Right cardiac atrium (tissue), 5 donors: ENCODE measurements at regions not wholly inside any gene's neighbourhood (a gene's known extent, or its start where the extent isn't known, plus 50 kb on each side); places are given as distances from the start of the nearest gene placed in this dataset.
"Not testable (repeated sequence)": the region's sequence is repeated elsewhere in the genome, so short reads cannot be mapped to it uniquely, and the experiment has no call there.

Source experiments
- ATAC-seq, 2 donors: fragments of 200-7000 bp; cut with Tn5 transposase; one replicate each; pipeline versions ENCODE4 v1.8.0 to v1.9.1; 2020; ENCODE audit warnings: moderate library complexity in 2 of 2, mild to moderate bottlenecking in 1 of 2
- DNase-seq, 3 donors: peaks; one replicate each; pipeline ENCODE4 v3.0.0-alpha.2; 2020
- H3K27ac ChIP-seq: one replicate; pipeline ENCODE4 v1.5.1; 2013; ENCODE audit warnings: mild to moderate bottlenecking, low read length, control low read depth, moderate library complexity
- H3K27me3 ChIP-seq: one replicate; pipeline ENCODE4 v1.6.1; 2013; ENCODE audit not compliant: control insufficient read depth, insufficient read depth
- H3K4me1 ChIP-seq: one replicate; pipeline ENCODE4 v1.6.1; 2013; ENCODE audit warnings: low read length; ENCODE audit not compliant: control insufficient read depth, insufficient read depth
- H3K4me3 ChIP-seq: one replicate; pipeline ENCODE4 v1.5.1; 2013; ENCODE audit warnings: low read length, control low read depth
- H3K9me3 ChIP-seq: one replicate; pipeline ENCODE4 v1.6.1; 2013; ENCODE audit warnings: low read length; ENCODE audit not compliant: control insufficient read depth
- WGBS: extraction: QIAGEN DNeasy Blood & Tissue Kit; methylation state at CpG from one replicate; pipeline ENCODE4 v1.1.7; 2013; 5-methylcytosine and 5-hydroxymethylcytosine counted together
- intact Hi-C, 4 donors: fragments of 100-400 bp; cut with DNase I; formaldehyde crosslinking; loops; one replicate each; pipeline versions ENCODE4 v1.11.0 to v1.14.0; 2022 to 2023
- donor health status: healthy with polysubstance abuse.
- donor health status: DM: no; HTN: yes; CAD: no.
- donor health status: DM: no; HTN: no; CAD: no.
- donor health status: DM: no; HTN: yes; CAD: no; lungs with severe emphysema.
- donor health status: DM: yes; HTN: yes; CAD: no.

- Histone ChIP-seq H3K27me3 (no peaks in the 10 kb centered on the region), H3K27ac (no peak overlapping the region), H3K4me1 (peaks cover 5% of the 10 kb centered on the region), H3K4me3 (no peak overlapping the region), H3K9me3 (no peaks in the 10 kb centered on the region)
- intact Hi-C loops: no loop called here
- WGBS: 36% methylated on average over 1 of the region's 1 CpG
- DNase-seq (no peak), ATAC-seq (peak in 1 of 2 donors; percentile 45)
These were observed 68.3 kb downstream of the DYRK2 start for GRCh38 chr12:67716817-67717216.

GRCh38 chr12:67719303-67719702, 70.8 kb downstream of the DYRK2 start:
- 71% methylated on average over 25 of the region's 30 CpGs for WGBS
- DNase-seq: peak in 1 of 3 donors; percentile 37
- H3K27ac ChIP-seq, ATAC-seq, H3K9me3 ChIP-seq, intact Hi-C loops, H3K4me1 ChIP-seq, H3K27me3 ChIP-seq, H3K4me3 ChIP-seq: not testable (repeated sequence)

GRCh38 chr12:67720351-67720856, 71.9 kb downstream of the DYRK2 start:
- Histone ChIP-seq H3K27me3 (no peaks in the 10 kb centered on the region), H3K27ac (peak overlapping the region; percentile 81), H3K9me3 (no peaks in the 10 kb centered on the region), H3K4me3 (no peak overlapping the region), H3K4me1 (peaks cover 2% of the 10 kb centered on the region)
- intact Hi-C loops: loop anchor here in 1 of 4 donors (10.0 kb wide), 1 partner anchor 66 kb away; no protein-coding TSS in a partner anchor
- 29% methylated on average over 3 of the region's 3 CpGs for WGBS
- peak; percentile 81 to 87 for ATAC-seq
- peak; percentile 37 to 67 (median 53) for DNase-seq

- Histone ChIP-seq H3K4me3 (no peak overlapping the region), H3K27ac (peak overlapping the region; percentile 77), H3K27me3 (no peaks in the 10 kb centered on the region), H3K9me3 (no peaks in the 10 kb centered on the region), H3K4me1 (peaks cover 2% of the 10 kb centered on the region)
- intact Hi-C loops: loop anchor here in 1 of 4 donors (10.0 kb wide), 1 partner anchor 66 kb away; no protein-coding TSS in a partner anchor
- ATAC-seq (peak; percentile 89 to 91), DNase-seq (peak; percentile 37 to 65 (median 54))
- WGBS: 20% methylated on average over 4 of the region's 4 CpGs
These were observed 72.7 kb downstream of the DYRK2 start for GRCh38 chr12:67721248-67721647.

- ATAC-seq (no peak), DNase-seq (no peak)
- Histone ChIP-seq H3K27ac (no peak overlapping the region), H3K4me1 (peaks cover 2% of the 10 kb centered on the region), H3K4me3 (no peak overlapping the region), H3K9me3 (no peaks in the 10 kb centered on the region), H3K27me3 (no peaks in the 10 kb centered on the region)
- whole genome bisulfite sequencing: 97% methylated on average over 1 of the region's 1 CpG
- intact Hi-C loops: loop anchor here in 1 of 4 donors (10.0 kb wide), 1 partner anchor 67 kb away; no protein-coding TSS in a partner anchor
These were observed 73.8 kb downstream of the DYRK2 start for GRCh38 chr12:67722296-67722695.

- Histone ChIP-seq H3K4me3 (no peak overlapping the region), H3K27ac (no peak overlapping the region), H3K9me3 (no peaks in the 10 kb centered on the region), H3K27me3 (no peaks in the 10 kb centered on the region), H3K4me1 (no peaks in the 10 kb centered on the region)
- DNase-seq: no peak
- ATAC-seq: no peak
- 85% methylated on average over 3 of the region's 3 CpGs for WGBS
- intact Hi-C loops: loop anchor here in 1 of 4 donors (10.0 kb wide), 1 partner anchor 72 kb away; no protein-coding TSS in a partner anchor
These were observed 78.3 kb downstream of the DYRK2 start for GRCh38 chr12:67726868-67727267.

- Histone ChIP-seq H3K27ac (no peak overlapping the region), H3K9me3 (no peaks in the 10 kb centered on the region), H3K27me3 (no peaks in the 10 kb centered on the region), H3K4me1 (no peaks in the 10 kb centered on the region), H3K4me3 (no peak overlapping the region)
- WGBS: 66% methylated on average over 6 of the region's 6 CpGs
- intact Hi-C loops: loop anchor here in 1 of 4 donors (10.0 kb wide), 1 partner anchor 73 kb away; no protein-coding TSS in a partner anchor
- DNase-seq (no peak), ATAC-seq (no peak)
These were observed 79.4 kb downstream of the DYRK2 start for GRCh38 chr12:67727702-67728666.

GRCh38 chr12:67732857-67733256, 84.3 kb downstream of the DYRK2 start:
- Histone ChIP-seq H3K4me1 (peaks cover 3% of the 10 kb centered on the region), H3K27me3 (no peaks in the 10 kb centered on the region), H3K4me3 (no peak overlapping the region), H3K27ac (no peak overlapping the region), H3K9me3 (no peaks in the 10 kb centered on the region)
- 97% methylated on average over 4 of the region's 4 CpGs for WGBS
- intact Hi-C loops: no loop called here
- DNase-seq (no peak), ATAC-seq (no peak)

- Histone ChIP-seq H3K4me3 (no peak overlapping the region), H3K27me3 (no peaks in the 10 kb centered on the region), H3K4me1 (peaks cover 3% of the 10 kb centered on the region), H3K9me3 (no peaks in the 10 kb centered on the region), H3K27ac (no peak overlapping the region)
- 66% methylated on average over 4 of the region's 4 CpGs for WGBS
- ATAC-seq: peak; percentile 26 to 59
- DNase-seq: peak in 1 of 3 donors; percentile 55
- intact Hi-C loops: no loop called here
These were observed 87.3 kb downstream of the DYRK2 start for GRCh38 chr12:67735868-67736267.

GRCh38 chr12:67740711-67741110, 92.2 kb downstream of the DYRK2 start:
- Histone ChIP-seq H3K27ac (no peak overlapping the region), H3K9me3 (no peaks in the 10 kb centered on the region), H3K27me3 (no peaks in the 10 kb centered on the region), H3K4me1 (peaks cover 4% of the 10 kb centered on the region), H3K4me3 (no peak overlapping the region)
- WGBS: 76% methylated on average over 1 of the region's 1 CpG
- ATAC-seq (no peak), DNase-seq (no peak)
- intact Hi-C loops: no loop called here

GRCh38 chr12:67741270-67741669, 92.7 kb downstream of the DYRK2 start:
- 93% methylated on average over 3 of the region's 3 CpGs for WGBS
- Histone ChIP-seq H3K4me1 (peaks cover 1% of the 10 kb centered on the region), H3K9me3 (no peaks in the 10 kb centered on the region), H3K4me3 (no peak overlapping the region), H3K27ac (no peak overlapping the region), H3K27me3 (no peaks in the 10 kb centered on the region)
- DNase-seq (no peak), ATAC-seq (no peak)
- intact Hi-C loops: no loop called here
